Endothelial cell of hepatic sinusoid (primary cell): ENCODE measurements at regions not wholly inside any gene's neighbourhood (a gene's known extent, or its start where the extent isn't known, plus 50 kb on each side); places are given as distances from the start of the nearest gene placed in this dataset.
"Not testable (repeated sequence)": the region's sequence is repeated elsewhere in the genome, so short reads cannot be mapped to it uniquely, and the experiment has no call there.

Experiments
- in situ Hi-C: cut with HindIII; loops from 2 replicates; pipeline ENCODE4 v1.10.0; 2017; ENCODE audit warnings: low sequenced_read_pairs

GRCh38 chr1:238406098-238406860 is 515.6 kb upstream of the ZP4 start:
- in situ Hi-C loops = no loop called here

- in situ Hi-C loops = no loop called here
Observed at GRCh38 chr1:238404921-238405320, 514.2 kb upstream of the ZP4 start.

- in situ Hi-C loops = no loop called here
Observed at GRCh38 chr1:238404481-238404880, 513.8 kb upstream of the ZP4 start.

GRCh38 chr1:238401144-238401543 is 510.4 kb upstream of the ZP4 start:
- in situ Hi-C loops = no loop called here

- in situ Hi-C loops = no loop called here
Observed at GRCh38 chr1:238399558-238399957, 508.8 kb upstream of the ZP4 start.

GRCh38 chr1:238396140-238396539 is 505.4 kb upstream of the ZP4 start:
- in situ Hi-C loops = no loop called here

- in situ Hi-C loops = no loop called here
Observed at GRCh38 chr1:238384381-238384780, 493.7 kb upstream of the ZP4 start.

GRCh38 chr1:238380167-238380566 is 489.4 kb upstream of the ZP4 start:
- in situ Hi-C loops = no loop called here

- in situ Hi-C loops = not testable (repeated sequence)
Observed at GRCh38 chr1:238379446-238379845, 488.7 kb upstream of the ZP4 start.

GRCh38 chr1:238377280-238377919 is 486.7 kb upstream of the ZP4 start:
- in situ Hi-C loops = no loop called here

GRCh38 chr1:238370599-238370998 is 479.9 kb upstream of the ZP4 start:
- in situ Hi-C loops = no loop called here

GRCh38 chr1:238364214-238364892 is 473.6 kb upstream of the ZP4 start:
- in situ Hi-C loops = no loop called here

- in situ Hi-C loops = no loop called here
Observed at GRCh38 chr1:238360474-238360873, 469.8 kb upstream of the ZP4 start.

- in situ Hi-C loops = no loop called here
Observed at GRCh38 chr1:238350471-238350870, 459.7 kb upstream of the ZP4 start.

- in situ Hi-C loops = no loop called here
Observed at GRCh38 chr1:238346340-238346739, 455.6 kb upstream of the ZP4 start.

- in situ Hi-C loops = no loop called here
Observed at GRCh38 chr1:238345837-238346236, 455.1 kb upstream of the ZP4 start.

GRCh38 chr1:238343852-238344251 is 453.1 kb upstream of the ZP4 start:
- in situ Hi-C loops = loop anchor here (5.0 kb wide), 1 partner anchor 93 kb away; no protein-coding TSS in a partner anchor

- in situ Hi-C loops = loop anchor here (5.0 kb wide), 1 partner anchor 96 kb away; no protein-coding TSS in a partner anchor
Observed at GRCh38 chr1:238341395-238341794, 450.7 kb upstream of the ZP4 start.

GRCh38 chr1:238340989-238341388 is 450.3 kb upstream of the ZP4 start:
- in situ Hi-C loops = loop anchor here (5.0 kb wide), 1 partner anchor 96 kb away; no protein-coding TSS in a partner anchor

GRCh38 chr1:238336531-238336930 is 445.8 kb upstream of the ZP4 start:
- in situ Hi-C loops = no loop called here

- in situ Hi-C loops = no loop called here
Observed at GRCh38 chr1:238334170-238334569, 443.4 kb upstream of the ZP4 start.

GRCh38 chr1:238331557-238331956 is 440.8 kb upstream of the ZP4 start:
- in situ Hi-C loops = no loop called here
